GM23338 (cell line): ENCODE measurements at regions not wholly inside any gene's neighbourhood (a gene's known extent, or its start where the extent isn't known, plus 50 kb on each side); places are given as distances from the start of the nearest gene placed in this dataset.

Source experiments
- ATAC-seq: fragments of 200-7000 bp; cut with Tn5 transposase; 3 replicates; pipeline ENCODE4 v1.9.1; 2020
- DNase-seq: peaks from one replicate; pipeline ENCODE4 v3.0.0-alpha.2; 2015; ENCODE audit warnings: low spot score
- H2AFZ ChIP-seq: fragments of 200-600 bp; sonication (generic); 2 replicates; pipeline ENCODE4 v1.8.0; 2016; ENCODE audit warnings: antibody characterized with exemption, mild to moderate bottlenecking, moderate library complexity
- H3F3A ChIP-seq: fragments of 200-600 bp; sonication (generic); replicated peaks from 2 replicates; pipeline ENCODE4 v1.8.0; 2017; ENCODE audit warnings: antibody characterized with exemption, mixed run types, low read depth
- H3K27ac ChIP-seq: fragments of 200-600 bp; sonication (generic); 2 replicates; pipeline ENCODE4 v1.6.1; 2016; ENCODE audit warnings: low read depth
- H3K27me3 ChIP-seq: fragments of 200-600 bp; sonication (generic); 2 replicates; pipeline ENCODE4 v1.8.0; 2016; ENCODE audit warnings: mild to moderate bottlenecking, mixed run types, moderate library complexity; ENCODE audit not compliant: insufficient read depth
- H3K36me3 ChIP-seq: fragments of 200-600 bp; sonication (generic); 2 replicates; pipeline ENCODE4 v1.8.0; 2016; ENCODE audit warnings: mild to moderate bottlenecking; ENCODE audit not compliant: insufficient read depth
- H3K4me1 ChIP-seq: fragments of 200-600 bp; sonication (generic); 2 replicates; pipeline ENCODE4 v1.8.0; 2016; ENCODE audit warnings: mild to moderate bottlenecking, moderate library complexity; ENCODE audit not compliant: insufficient read depth
- H3K4me2 ChIP-seq: fragments of 200-600 bp; sonication (generic); 2 replicates; pipeline ENCODE4 v1.7.1; 2017; ENCODE audit warnings: mixed run types
- H3K4me3 ChIP-seq: fragments of 200-600 bp; sonication (generic); 2 replicates; pipeline ENCODE4 v1.6.1; 2016; ENCODE audit warnings: mixed run types
- H3K79me2 ChIP-seq: fragments of 200-600 bp; sonication (generic); replicated peaks from 2 replicates; pipeline ENCODE4 v1.8.0; 2017; ENCODE audit warnings: mild to moderate bottlenecking; ENCODE audit not compliant: insufficient read depth
- H3K9me2 ChIP-seq: fragments of 200-600 bp; sonication (generic); 2 replicates; pipeline ENCODE4 v1.8.0; 2017; ENCODE audit not compliant: insufficient read depth
- H4K20me1 ChIP-seq: fragments of 200-600 bp; sonication (generic); replicated peaks from 2 replicates; pipeline ENCODE4 v1.8.0; 2017; ENCODE audit warnings: mild to moderate bottlenecking; ENCODE audit not compliant: insufficient read depth
- H3K27ac Mint-ChIP-seq: 2 replicates; pipeline ENCODE4 v1.8.0; 2020; ENCODE audit warnings: inconsistent platforms, mild to moderate bottlenecking, moderate library complexity, mixed read lengths
- H3K27me3 Mint-ChIP-seq: 3 replicates; pipeline ENCODE4 v1.8.0; 2022; ENCODE audit warnings: low read depth, mild to moderate bottlenecking, moderate library complexity, mixed read lengths, inconsistent platforms; ENCODE audit not compliant: insufficient read depth, poor library complexity
- H3K36me3 Mint-ChIP-seq: 3 replicates; pipeline ENCODE4 v1.8.0; 2021; ENCODE audit warnings: low read depth, mild to moderate bottlenecking, inconsistent platforms, moderate library complexity, mixed read lengths
- H3K4me1 Mint-ChIP-seq: 3 replicates; pipeline ENCODE4 v1.8.0; 2020; ENCODE audit warnings: mild to moderate bottlenecking, inconsistent platforms, mixed read lengths
- H3K4me3 Mint-ChIP-seq: 3 replicates; pipeline ENCODE4 v1.8.0; 2021; ENCODE audit warnings: moderate library complexity, mild to moderate bottlenecking, inconsistent platforms, mixed read lengths
- H3K9me3 Mint-ChIP-seq: 3 replicates; pipeline ENCODE4 v1.8.0; 2020; ENCODE audit warnings: moderate library complexity, mild to moderate bottlenecking, inconsistent platforms, mixed read lengths
- CREB1 ChIP-seq: fragments of 250-450 bp; sonication (Bioruptor Pico); IDR thresholded peaks from 2 replicates; pipeline ENCODE4 v1.5.0; 2020; ENCODE audit warnings: low read depth, mild to moderate bottlenecking, moderate library complexity
- CTCF ChIP-seq, 2 experiments: fragments of 200-600 bp in 1 of 2; sonication (generic) in 1 of 2; conservative IDR thresholded peaks; 2 replicates each; pipeline versions ENCODE4 v1.5.1 to v1.6.1; 2016 to 2017; ENCODE audit warnings: antibody characterized with exemption in 2 of 2, low read depth in 2 of 2, mild to moderate bottlenecking in 2 of 2, moderate library complexity in 1 of 2
- ETS1 ChIP-seq: IDR thresholded peaks from 2 replicates; pipeline ENCODE4 v1.6.1; 2016; ENCODE audit warnings: antibody characterized with exemption
- EZH2 ChIP-seq: fragments of 200-600 bp; sonication (generic); IDR thresholded peaks from one replicate; pipeline ENCODE4 v1.8.0; 2017; ENCODE audit warnings: antibody characterized with exemption, mild to moderate bottlenecking, low read depth; ENCODE audit not compliant: unreplicated experiment
- EZH2phosphoT487 ChIP-seq: fragments of 200-600 bp; sonication (generic); IDR thresholded peaks from one replicate; pipeline ENCODE4 v1.8.1; 2018; ENCODE audit warnings: antibody characterized with exemption; ENCODE audit not compliant: unreplicated experiment
- JUNB ChIP-seq: IDR thresholded peaks from one replicate; pipeline ENCODE4 v1.6.1; 2016; ENCODE audit warnings: antibody characterized with exemption; ENCODE audit not compliant: unreplicated experiment
- NANOG ChIP-seq: IDR thresholded peaks from 2 replicates; pipeline ENCODE4 v1.6.1; 2016; ENCODE audit warnings: antibody characterized with exemption, borderline replicate concordance
- POLR2AphosphoS5 ChIP-seq: IDR thresholded peaks from 2 replicates; pipeline ENCODE4 v1.6.1; 2016; ENCODE audit warnings: antibody characterized with exemption, low read depth
- REST ChIP-seq: IDR thresholded peaks from one replicate; pipeline ENCODE4 v1.6.1; 2018; ENCODE audit warnings: antibody characterized with exemption; ENCODE audit not compliant: unreplicated experiment
- STAT1 ChIP-seq: IDR thresholded peaks from one replicate; pipeline ENCODE4 v1.6.1; 2016; ENCODE audit warnings: antibody characterized with exemption; ENCODE audit not compliant: unreplicated experiment
- ZNF114 ChIP-seq: fragments of 250-450 bp; sonication (Bioruptor Pico); IDR thresholded peaks from 2 replicates; pipeline ENCODE4 v1.5.0; 2020; ENCODE audit warnings: mild to moderate bottlenecking, moderate library complexity
- ZNF331 ChIP-seq: fragments of 250-450 bp; sonication (Bioruptor Pico); IDR thresholded peaks from 2 replicates; pipeline ENCODE4 v1.5.0; 2020; ENCODE audit warnings: low read depth, mild to moderate bottlenecking, moderate library complexity
- ZNF462 ChIP-seq: fragments of 250-450 bp; sonication (Bioruptor Pico); IDR thresholded peaks from 2 replicates; pipeline ENCODE4 v1.5.0; 2020; ENCODE audit warnings: mild to moderate bottlenecking, moderate library complexity

- peaks cover 11% of the 10 kb centered on the region for H3K9me3 Mint-ChIP-seq
- H3K36me3 Mint-ChIP-seq = no peaks in the 10 kb centered on the region
Observed at GRCh38 chr15:26070095-26070532, 207.0 kb upstream of the ATP10A start.

More at GRCh38 chr15:26070095-26070532, 207.0 kb upstream of the ATP10A start:
- Mint-ChIP-seq H3K4me3 (no peak overlapping the region), H3K27ac (no peak overlapping the region), H3K4me1 (peaks cover 22% of the 10 kb centered on the region), H3K27me3 (no peaks in the 10 kb centered on the region)
- DNase-seq (no peak), ATAC-seq (no peak)
- Histone ChIP-seq H4K20me1 (no peaks in the 10 kb centered on the region), H3K4me1 (peaks cover 6% of the 10 kb centered on the region; the same call in 1 of the 2 replicates), H3K27me3 (no peaks in the 10 kb centered on the region), H3K9me2 (peaks cover 1% of the 10 kb centered on the region), H3K4me2 (no peak overlapping the region), H3F3A (no peaks in the 10 kb centered on the region), H3K27ac (no peak overlapping the region), H3K36me3 (no peaks in the 10 kb centered on the region), H2AFZ (no peak overlapping the region), H3K79me2 (no peaks in the 10 kb centered on the region), H3K4me3 (no peak overlapping the region)
- TF ChIP-seq REST = no peak
- TF ChIP-seq STAT1 = no peak
- no peak for TF ChIP-seq ZNF331 (CRISPR knock-in tag)
- TF ChIP-seq ETS1 = no peak
- no peak for TF ChIP-seq JUNB
- no peak for TF ChIP-seq ZNF114 (CRISPR knock-in tag)
- no peak for TF ChIP-seq CREB1 (CRISPR knock-in tag)
- TF ChIP-seq EZH2 = no peak
- TF ChIP-seq NANOG = no peak
- TF ChIP-seq EZH2phosphoT487 = no peak
- no peak for TF ChIP-seq CTCF (conservative IDR thresholded peaks at IDR 0.05; ENCODE audit: low read depth in 2 of 2)
- no peak for TF ChIP-seq POLR2AphosphoS5
- TF ChIP-seq ZNF462 (CRISPR knock-in tag) = no peak
